HepG2 (cell line): ENCODE measurements at regions not wholly inside any gene's neighbourhood (a gene's known extent, or its start where the extent isn't known, plus 50 kb on each side); places are given as distances from the start of the nearest gene placed in this dataset.

Experiments used
- CBX2 ChIP-seq, 2 experiments: fragments of 200-600 bp in 1 of 2; sonication (generic); formaldehyde crosslinking in 1 of 2; IDR thresholded peaks; 2 replicates each; pipeline versions ENCODE4 v1.7.0 to v1.8.1; 2018 to 2022; ENCODE audit warnings: low read depth in 2 of 2, low read length in 1 of 2, mild to moderate bottlenecking in 1 of 2, missing genetic modification reagents in 1 of 2
- CREM ChIP-seq, 2 experiments: sonication (generic) in 1 of 2; formaldehyde crosslinking in 1 of 2; IDR thresholded peaks; 2 replicates each; pipeline versions ENCODE4 v1.4.0 to v1.6.1; 2016 to 2020; ENCODE audit warnings: antibody characterized with exemption in 1 of 2, mild to moderate bottlenecking in 1 of 2, missing genetic modification reagents in 1 of 2
- DNMT1 ChIP-seq: sonication (generic); formaldehyde crosslinking; IDR thresholded peaks from 2 replicates; pipeline ENCODE4 v1.5.1; 2020; ENCODE audit warnings: mild to moderate bottlenecking, missing genetic modification reagents
- MAFG ChIP-seq: sonication (generic); formaldehyde crosslinking; IDR thresholded peaks from 2 replicates; pipeline ENCODE4 v1.5.1; 2020; ENCODE audit warnings: mild to moderate bottlenecking, missing genetic modification reagents
- MBD4 ChIP-seq: IDR thresholded peaks from 2 replicates; pipeline ENCODE4 v1.6.1; 2012; ENCODE audit warnings: low read length, inconsistent platforms, borderline replicate concordance
- MEF2D ChIP-seq: sonication (generic); formaldehyde crosslinking; IDR thresholded peaks from 2 replicates; pipeline ENCODE4 v1.5.1; 2020; ENCODE audit warnings: mild to moderate bottlenecking, missing genetic modification reagents
- PAX8 ChIP-seq: sonication (generic); formaldehyde crosslinking; IDR thresholded peaks from 2 replicates; pipeline ENCODE4 v1.8.0; 2022; ENCODE audit warnings: mild to moderate bottlenecking, missing genetic modification reagents, borderline replicate concordance
- RARG ChIP-seq: sonication (generic); formaldehyde crosslinking; IDR thresholded peaks from 2 replicates; pipeline ENCODE4 v1.4.0; 2020; ENCODE audit warnings: low read depth, mild to moderate bottlenecking, missing genetic modification reagents
- REPIN1 ChIP-seq: sonication (generic); formaldehyde crosslinking; IDR thresholded peaks from 2 replicates; pipeline ENCODE4 v1.8.0; 2022; ENCODE audit warnings: missing genetic modification reagents, low read depth, mild to moderate bottlenecking, borderline replicate concordance
- SALL1 ChIP-seq: sonication (generic); formaldehyde crosslinking; IDR thresholded peaks from 2 replicates; pipeline ENCODE4 v1.8.0; 2022; ENCODE audit warnings: mild to moderate bottlenecking, missing genetic modification reagents
- SETDB1 ChIP-seq: sonication (generic); formaldehyde crosslinking; IDR thresholded peaks from 2 replicates; pipeline ENCODE4 v1.5.1; 2020; ENCODE audit warnings: missing genetic modification reagents, mild to moderate bottlenecking, borderline replicate concordance
- SKIL ChIP-seq: sonication (generic); formaldehyde crosslinking; IDR thresholded peaks from 2 replicates; pipeline ENCODE4 v1.8.0; 2022; ENCODE audit warnings: missing genetic modification reagents, mild to moderate bottlenecking, moderate library complexity, borderline replicate concordance
- SP5 ChIP-seq: IDR thresholded peaks from 2 replicates; pipeline ENCODE4 v1.6.1; 2016; ENCODE audit warnings: low read depth, borderline replicate concordance
- THAP9 ChIP-seq: sonication (generic); formaldehyde crosslinking; IDR thresholded peaks from 2 replicates; pipeline ENCODE4; 2020; ENCODE audit warnings: missing genetic modification reagents, mild to moderate bottlenecking, borderline replicate concordance
- U2AF2 ChIP-seq: fragments of 200-400 bp; formaldehyde crosslinking; IDR thresholded peaks from 2 replicates; pipeline ENCODE4 v1.6.1; 2017; ENCODE audit warnings: low read depth, mild to moderate bottlenecking, low read length
- XBP1 ChIP-seq: sonication (generic); formaldehyde crosslinking; IDR thresholded peaks from 2 replicates; pipeline ENCODE4 v1.5.0; 2020; ENCODE audit warnings: missing genetic modification reagents
- ZBTB1 ChIP-seq: sonication (generic); formaldehyde crosslinking; IDR thresholded peaks from 2 replicates; pipeline ENCODE4 v1.4.0; 2020; ENCODE audit warnings: missing genetic modification reagents, borderline replicate concordance
- ZFY ChIP-seq: sonication (generic); formaldehyde crosslinking; IDR thresholded peaks from 2 replicates; pipeline ENCODE4 v1.4.0; 2020; ENCODE audit warnings: missing genetic modification reagents
- ZNF225 ChIP-seq: sonication (generic); formaldehyde crosslinking; IDR thresholded peaks from 2 replicates; pipeline ENCODE4 v1.4.0; 2020; ENCODE audit warnings: mild to moderate bottlenecking, missing genetic modification reagents
- ZNF329 ChIP-seq: sonication (generic); formaldehyde crosslinking; IDR thresholded peaks from 2 replicates; pipeline ENCODE4 v1.9.0; 2021; ENCODE audit warnings: low read depth, mild to moderate bottlenecking, missing genetic modification reagents
- ZNF546 ChIP-seq: sonication (generic); formaldehyde crosslinking; conservative IDR thresholded peaks from 2 replicates; pipeline ENCODE4 v1.8.1; 2023; ENCODE audit warnings: mild to moderate bottlenecking, missing genetic modification reagents
- ZNF570 ChIP-seq: sonication (generic); formaldehyde crosslinking; IDR thresholded peaks from 2 replicates; pipeline ENCODE4 v1.4.0; 2020; ENCODE audit warnings: mild to moderate bottlenecking, missing genetic modification reagents, borderline replicate concordance
- ZNF616 ChIP-seq: sonication (generic); formaldehyde crosslinking; IDR thresholded peaks from 2 replicates; pipeline ENCODE4 v1.5.0; 2020; ENCODE audit warnings: low read depth, mild to moderate bottlenecking, missing genetic modification reagents
- ZNF883 ChIP-seq: sonication (generic); formaldehyde crosslinking; IDR thresholded peaks from 2 replicates; pipeline ENCODE4 v1.5.1; 2020; ENCODE audit warnings: mild to moderate bottlenecking, missing genetic modification reagents; ENCODE audit errors: not compliant biosample characterization
- ZSCAN31 ChIP-seq: sonication (generic); formaldehyde crosslinking; IDR thresholded peaks from 2 replicates; pipeline ENCODE4 v1.5.0; 2020; ENCODE audit warnings: low read depth, mild to moderate bottlenecking, missing genetic modification reagents

GRCh38 chr20:25750765-25751696 is 54.4 kb upstream of the ZNF337 start (continued):
- TF ChIP-seq SP5 (CRISPR knock-in tag): peak; percentile 23; the same call in 1 of the 2 replicates
- no peak for TF ChIP-seq SKIL
- TF ChIP-seq RARG (CRISPR knock-in tag): no peak
- TF ChIP-seq CBX2 (IDR thresholded peaks at IDR 0.05; ENCODE audit: low read depth, low read length): no peak
- no peak for TF ChIP-seq CBX2 (CRISPR knock-in tag; IDR thresholded peaks at IDR 0.05; ENCODE audit: low read depth)
- peak; percentile 54; the same call in 1 of the 2 replicates for TF ChIP-seq ZFY (CRISPR knock-in tag)
- TF ChIP-seq SETDB1 (CRISPR knock-in tag): no peak
- no peak for TF ChIP-seq ZSCAN31 (CRISPR knock-in tag)
- peak; percentile 50 for TF ChIP-seq ZNF883 (CRISPR knock-in tag)
- TF ChIP-seq ZNF225 (CRISPR knock-in tag): peak; percentile 7; the same call in 1 of the 2 replicates
- TF ChIP-seq MAFG: no peak
- no peak for TF ChIP-seq XBP1 (CRISPR knock-in tag)
- no peak for TF ChIP-seq REPIN1 (CRISPR knock-in tag)
- peak; percentile 69; the same call in 1 of the 2 replicates for TF ChIP-seq SALL1 (CRISPR knock-in tag)
- TF ChIP-seq DNMT1: 0 out of 2 replicates have a peak, but pooled peaks have one; percentile 39
- TF ChIP-seq ZNF546 (CRISPR knock-in tag): peak; percentile 87
- no peak for TF ChIP-seq PAX8 (CRISPR knock-in tag)
- TF ChIP-seq ZNF329 (CRISPR knock-in tag): no peak
- TF ChIP-seq ZBTB1 (CRISPR knock-in tag): no peak
- peak; percentile 2; the same call in 1 of the 2 replicates for TF ChIP-seq MEF2D (CRISPR knock-in tag)
- no peak for TF ChIP-seq ZNF570
- no peak for TF ChIP-seq U2AF2
- TF ChIP-seq THAP9 (CRISPR knock-in tag): 0 out of 2 replicates have a peak, but pooled peaks have one; percentile 11
- no peak for TF ChIP-seq MBD4
- TF ChIP-seq ZNF616 (CRISPR knock-in tag): no peak
- TF ChIP-seq CREM (IDR thresholded peaks at IDR 0.05): no peak
- no peak for TF ChIP-seq CREM (CRISPR knock-in tag; IDR thresholded peaks at IDR 0.05)
